ENCODE measurements at regions not wholly inside any gene's neighbourhood (a gene's known extent, or its start where the extent isn't known, plus 50 kb on each side); places are given as distances from the start of the nearest gene placed in this dataset.

GRCh38 chr3:31390466-31390865 is 142.3 kb upstream of the STT3B start:
- Histone ChIP-seq H3K27me3 (ENCODE audit: low read length) (0 out of 2 replicates have a peak, but pooled peaks cover 4% of the 10 kb centered on the region), H3K9me2 (replicated peaks; ENCODE audit: insufficient read depth, low read length) (no peaks in the 10 kb centered on the region), H4K20me1 (ENCODE audit: insufficient read depth, low read depth, low read length) (no peaks in the 10 kb centered on the region), H2AFZ (ENCODE audit: low read length) (no peak overlapping the region), H3K36me3 (ENCODE audit: insufficient read depth, low read length) (no peaks in the 10 kb centered on the region), H3K79me2 (ENCODE audit: low read length) (no peaks in the 10 kb centered on the region), H3K27ac (ENCODE audit: low read length) (no peak overlapping the region), H3K9me3 (ENCODE audit: low read length) (no peaks in the 10 kb centered on the region), H3K4me1 (ENCODE audit: low read length) (no peaks in the 10 kb centered on the region), H3K9ac (ENCODE audit: low read length) (no peak overlapping the region), H3K4me3 (ENCODE audit: low read length) (no peak overlapping the region), H3K4me2 (ENCODE audit: low read depth, low read length, poor library complexity, severe bottlenecking) (no peak overlapping the region)
- DNase-seq = no peak

DNA sequence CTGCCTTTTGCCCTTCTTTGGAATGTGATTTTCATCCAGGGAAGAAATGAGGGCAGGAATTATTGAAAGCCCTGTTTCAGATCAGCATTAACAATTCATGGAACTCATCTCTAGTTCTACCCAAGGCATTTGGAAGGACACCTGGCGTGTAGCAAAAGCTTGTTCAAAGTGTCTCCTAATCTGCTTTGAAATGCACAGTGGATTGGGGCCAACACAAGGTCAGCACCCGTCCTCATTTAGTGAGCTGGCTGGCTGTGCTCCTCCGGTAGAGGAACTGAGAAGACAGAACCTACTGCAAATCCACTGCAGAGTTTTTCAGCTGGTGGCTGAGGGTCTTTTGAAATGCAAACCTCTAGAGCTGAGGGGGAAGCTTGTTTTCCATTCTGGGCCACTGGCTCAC is 141.6 kb upstream of the STT3B start:
- Histone ChIP-seq H3K27ac (ENCODE audit: low read length) (no peak overlapping the region), H3K4me3 (ENCODE audit: low read length) (no peak overlapping the region), H3K79me2 (ENCODE audit: low read length) (no peaks in the 10 kb centered on the region), H3K27me3 (ENCODE audit: low read length) (0 out of 2 replicates have a peak, but pooled peaks cover 4% of the 10 kb centered on the region), H3K36me3 (ENCODE audit: insufficient read depth, low read length) (no peaks in the 10 kb centered on the region), H3K4me2 (ENCODE audit: low read depth, low read length, poor library complexity, severe bottlenecking) (no peak overlapping the region), H3K9me2 (replicated peaks; ENCODE audit: insufficient read depth, low read length) (no peaks in the 10 kb centered on the region), H3K4me1 (ENCODE audit: low read length) (no peaks in the 10 kb centered on the region), H3K9ac (ENCODE audit: low read length) (no peak overlapping the region), H2AFZ (ENCODE audit: low read length) (no peak overlapping the region), H4K20me1 (ENCODE audit: insufficient read depth, low read depth, low read length) (no peaks in the 10 kb centered on the region), H3K9me3 (ENCODE audit: low read length) (no peaks in the 10 kb centered on the region)
- DNase-seq = no peak

DNA sequence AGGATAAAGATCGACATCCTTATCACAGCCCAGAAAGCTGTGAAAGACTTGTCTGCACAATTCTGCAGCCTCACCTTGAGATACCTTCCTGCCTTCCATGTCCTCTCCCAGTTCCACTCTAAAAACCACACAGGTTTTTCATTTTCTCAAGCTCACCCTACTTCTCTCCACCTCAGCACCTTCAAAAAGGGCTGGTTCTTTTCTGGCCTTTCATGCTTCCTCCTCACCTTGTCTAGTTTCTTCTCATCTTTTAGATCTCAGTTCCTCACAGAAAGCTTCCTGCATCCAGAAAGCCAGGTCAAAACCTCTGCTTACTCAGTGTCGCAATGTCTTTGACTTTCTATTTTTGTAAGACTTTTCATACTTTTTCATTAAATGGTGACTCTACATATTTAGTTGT is 140.2 kb upstream of the STT3B start:
- Histone ChIP-seq H3K9me2 (replicated peaks; ENCODE audit: insufficient read depth, low read length) (no peaks in the 10 kb centered on the region), H3K27ac (ENCODE audit: low read length) (no peak overlapping the region), H3K36me3 (ENCODE audit: insufficient read depth, low read length) (no peaks in the 10 kb centered on the region), H3K9me3 (ENCODE audit: low read length) (no peaks in the 10 kb centered on the region), H3K4me2 (ENCODE audit: low read depth, low read length, poor library complexity, severe bottlenecking) (no peak overlapping the region), H2AFZ (ENCODE audit: low read length) (no peak overlapping the region), H3K79me2 (ENCODE audit: low read length) (no peaks in the 10 kb centered on the region), H3K27me3 (ENCODE audit: low read length) (0 out of 2 replicates have a peak, but pooled peaks cover 4% of the 10 kb centered on the region), H3K9ac (ENCODE audit: low read length) (no peak overlapping the region), H3K4me1 (ENCODE audit: low read length) (no peaks in the 10 kb centered on the region), H3K4me3 (ENCODE audit: low read length) (no peak overlapping the region), H4K20me1 (ENCODE audit: insufficient read depth, low read depth, low read length) (no peaks in the 10 kb centered on the region)
- no peak for DNase-seq

GRCh38 chr3:31399271-31399670 is 133.5 kb upstream of the STT3B start:
- Histone ChIP-seq H3K4me3 (ENCODE audit: low read length) (no peak overlapping the region), H3K9me2 (replicated peaks; ENCODE audit: insufficient read depth, low read length) (no peaks in the 10 kb centered on the region), H3K4me2 (ENCODE audit: low read depth, low read length, poor library complexity, severe bottlenecking) (no peak overlapping the region), H2AFZ (ENCODE audit: low read length) (no peak overlapping the region), H3K4me1 (ENCODE audit: low read length) (no peaks in the 10 kb centered on the region), H4K20me1 (ENCODE audit: insufficient read depth, low read depth, low read length) (no peaks in the 10 kb centered on the region), H3K9ac (ENCODE audit: low read length) (no peak overlapping the region), H3K9me3 (ENCODE audit: low read length) (no peaks in the 10 kb centered on the region), H3K36me3 (ENCODE audit: insufficient read depth, low read length) (no peaks in the 10 kb centered on the region), H3K27ac (ENCODE audit: low read length) (no peak overlapping the region), H3K27me3 (ENCODE audit: low read length) (no peaks in the 10 kb centered on the region), H3K79me2 (ENCODE audit: low read length) (no peaks in the 10 kb centered on the region)
- DNase-seq = no peak

DNA sequence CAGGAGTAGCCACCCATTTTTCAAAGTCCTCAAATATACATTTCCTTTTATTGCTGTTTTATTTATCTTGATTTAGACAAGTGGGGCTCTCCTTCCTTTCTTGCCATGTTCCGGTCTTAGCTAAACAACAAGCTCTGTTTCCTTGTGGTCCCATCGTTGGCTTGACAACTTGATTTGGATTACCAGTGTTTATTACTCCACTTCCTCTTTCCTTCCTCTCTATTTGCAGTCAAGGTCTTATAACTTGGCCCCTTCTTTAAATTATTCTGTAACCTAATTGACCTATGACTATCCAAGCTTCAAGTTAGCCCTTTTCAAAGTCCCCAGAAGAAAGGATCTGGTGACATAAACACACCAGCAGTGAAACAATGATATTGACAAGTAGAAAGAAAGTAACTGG is 130.6 kb upstream of the STT3B start:
- no peak overlapping the region for H2AFZ ChIP-seq (ENCODE audit: low read length)
- no peak overlapping the region for H3K27ac ChIP-seq (ENCODE audit: low read length)
- no peak overlapping the region for H3K4me2 ChIP-seq (ENCODE audit: low read depth, low read length, poor library complexity, severe bottlenecking)
- H3K9me3 ChIP-seq (ENCODE audit: low read length) = no peaks in the 10 kb centered on the region
- H3K9ac ChIP-seq (ENCODE audit: low read length) = no peak overlapping the region
- DNase-seq = no peak
- H3K27me3 ChIP-seq (ENCODE audit: low read length) = no peaks in the 10 kb centered on the region
- H3K79me2 ChIP-seq (ENCODE audit: low read length) = no peaks in the 10 kb centered on the region
- no peaks in the 10 kb centered on the region for H3K9me2 ChIP-seq (replicated peaks; ENCODE audit: insufficient read depth, low read length)
- no peak overlapping the region for H3K4me3 ChIP-seq (ENCODE audit: low read length)
- H4K20me1 ChIP-seq (ENCODE audit: insufficient read depth, low read depth, low read length) = no peaks in the 10 kb centered on the region
- H3K36me3 ChIP-seq (ENCODE audit: insufficient read depth, low read length) = no peaks in the 10 kb centered on the region
- no peaks in the 10 kb centered on the region for H3K4me1 ChIP-seq (ENCODE audit: low read length)

DNA sequence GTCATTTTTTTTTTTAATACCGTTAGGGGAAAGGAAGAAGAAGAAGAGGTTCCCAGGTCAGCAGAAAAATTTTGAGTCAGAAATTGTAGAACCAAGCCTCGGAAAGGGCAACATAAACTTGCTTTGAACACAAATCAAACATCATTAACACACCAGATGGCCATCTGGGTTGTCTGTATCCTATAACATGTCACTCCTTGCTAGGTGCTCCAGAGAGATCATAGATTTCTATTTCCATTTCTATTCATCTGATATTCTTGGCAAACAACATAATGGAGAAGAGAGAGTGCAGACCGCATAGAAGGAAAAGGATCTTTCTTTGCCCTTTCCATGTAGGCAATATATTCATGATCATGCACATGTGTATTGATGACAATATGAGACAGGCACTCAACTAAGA is 129.5 kb upstream of the STT3B start:
- no peak overlapping the region for H2AFZ ChIP-seq (ENCODE audit: low read length)

DNA sequence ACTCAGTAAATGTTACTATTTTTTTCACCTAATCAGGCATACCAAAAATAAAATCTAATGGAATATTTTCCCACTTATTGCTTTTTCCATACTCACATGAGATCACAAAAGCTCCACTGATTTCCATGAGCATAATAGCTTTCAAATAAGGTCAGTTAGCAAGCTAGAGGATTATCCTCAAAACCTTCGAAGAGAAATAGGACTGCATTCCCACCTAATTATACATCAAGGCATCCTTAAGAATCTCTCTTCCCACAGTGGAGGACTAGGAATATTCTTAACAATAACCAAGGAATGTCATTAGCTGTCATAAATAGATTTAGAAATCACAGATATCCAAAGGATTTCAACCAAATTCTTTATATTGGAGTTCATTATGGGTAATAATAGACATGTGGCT is 127.9 kb upstream of the STT3B start:
- Histone ChIP-seq H3K9ac (ENCODE audit: low read length) (no peak overlapping the region), H3K9me2 (replicated peaks; ENCODE audit: insufficient read depth, low read length) (no peaks in the 10 kb centered on the region), H4K20me1 (ENCODE audit: insufficient read depth, low read depth, low read length) (no peaks in the 10 kb centered on the region), H3K27me3 (ENCODE audit: low read length) (no peaks in the 10 kb centered on the region), H3K79me2 (ENCODE audit: low read length) (no peaks in the 10 kb centered on the region), H3K4me2 (ENCODE audit: low read depth, low read length, poor library complexity, severe bottlenecking) (no peak overlapping the region), H3K36me3 (ENCODE audit: insufficient read depth, low read length) (no peaks in the 10 kb centered on the region), H2AFZ (ENCODE audit: low read length) (no peak overlapping the region), H3K4me1 (ENCODE audit: low read length) (no peaks in the 10 kb centered on the region), H3K4me3 (ENCODE audit: low read length) (no peak overlapping the region), H3K27ac (ENCODE audit: low read length) (no peak overlapping the region), H3K9me3 (ENCODE audit: low read length) (no peaks in the 10 kb centered on the region)
- DNase-seq = no peak

More for the DNA sequence above, 129.5 kb upstream of the STT3B start:
- H3K79me2 ChIP-seq (ENCODE audit: low read length) = no peaks in the 10 kb centered on the region
- H3K27me3 ChIP-seq (ENCODE audit: low read length) = no peaks in the 10 kb centered on the region
- H3K9me3 ChIP-seq (ENCODE audit: low read length) = no peaks in the 10 kb centered on the region
- no peaks in the 10 kb centered on the region for H3K36me3 ChIP-seq (ENCODE audit: insufficient read depth, low read length)
- H3K9me2 ChIP-seq (replicated peaks; ENCODE audit: insufficient read depth, low read length) = no peaks in the 10 kb centered on the region
- H3K4me3 ChIP-seq (ENCODE audit: low read length) = no peak overlapping the region
- no peak for DNase-seq
- H3K9ac ChIP-seq (ENCODE audit: low read length) = no peak overlapping the region
- no peak overlapping the region for H3K4me2 ChIP-seq (ENCODE audit: low read depth, low read length, poor library complexity, severe bottlenecking)
- H4K20me1 ChIP-seq (ENCODE audit: insufficient read depth, low read depth, low read length) = no peaks in the 10 kb centered on the region
- no peak overlapping the region for H3K27ac ChIP-seq (ENCODE audit: low read length)
- H3K4me1 ChIP-seq (ENCODE audit: low read length) = no peaks in the 10 kb centered on the region

DNA sequence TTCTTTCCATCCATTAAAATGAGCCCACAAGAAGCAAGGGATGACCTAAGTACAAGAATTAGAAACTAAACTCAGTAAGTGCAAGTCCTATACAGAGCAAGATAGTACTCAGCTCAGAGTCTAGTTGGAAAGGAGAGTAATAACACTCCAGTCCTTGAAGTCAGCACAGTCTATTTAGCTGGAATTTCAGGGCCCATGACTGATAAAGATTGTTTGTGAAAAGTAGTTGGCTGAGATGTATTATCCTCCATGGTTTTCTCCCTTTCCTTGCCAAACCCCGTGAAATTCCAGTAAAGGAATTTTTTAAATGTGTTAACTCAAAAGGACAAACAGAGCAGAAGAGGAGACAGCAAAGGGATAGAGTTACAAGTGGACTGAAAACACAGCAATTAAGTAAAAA is 127.2 kb upstream of the STT3B start:
- Histone ChIP-seq H3K27me3 (ENCODE audit: low read length) (no peaks in the 10 kb centered on the region), H3K36me3 (ENCODE audit: insufficient read depth, low read length) (no peaks in the 10 kb centered on the region), H2AFZ (ENCODE audit: low read length) (no peak overlapping the region), H3K4me2 (ENCODE audit: low read depth, low read length, poor library complexity, severe bottlenecking) (no peak overlapping the region), H3K4me3 (ENCODE audit: low read length) (no peak overlapping the region), H4K20me1 (ENCODE audit: insufficient read depth, low read depth, low read length) (no peaks in the 10 kb centered on the region), H3K27ac (ENCODE audit: low read length) (no peak overlapping the region), H3K9me3 (ENCODE audit: low read length) (no peaks in the 10 kb centered on the region), H3K79me2 (ENCODE audit: low read length) (no peaks in the 10 kb centered on the region), H3K9me2 (replicated peaks; ENCODE audit: insufficient read depth, low read length) (no peaks in the 10 kb centered on the region), H3K4me1 (ENCODE audit: low read length) (no peaks in the 10 kb centered on the region), H3K9ac (ENCODE audit: low read length) (no peak overlapping the region)
- DNase-seq = no peak

GRCh38 chr3:31406896-31407295 is 125.8 kb upstream of the STT3B start:
- Histone ChIP-seq H3K36me3 (ENCODE audit: insufficient read depth, low read length) (no peaks in the 10 kb centered on the region), H3K9me3 (ENCODE audit: low read length) (no peaks in the 10 kb centered on the region), H3K9ac (ENCODE audit: low read length) (no peak overlapping the region), H3K79me2 (ENCODE audit: low read length) (no peaks in the 10 kb centered on the region), H3K4me2 (ENCODE audit: low read depth, low read length, poor library complexity, severe bottlenecking) (no peak overlapping the region), H3K27ac (ENCODE audit: low read length) (no peak overlapping the region), H3K4me1 (ENCODE audit: low read length) (no peaks in the 10 kb centered on the region), H3K9me2 (replicated peaks; ENCODE audit: insufficient read depth, low read length) (no peaks in the 10 kb centered on the region), H4K20me1 (ENCODE audit: insufficient read depth, low read depth, low read length) (no peaks in the 10 kb centered on the region), H2AFZ (ENCODE audit: low read length) (no peak overlapping the region), H3K27me3 (ENCODE audit: low read length) (no peaks in the 10 kb centered on the region), H3K4me3 (ENCODE audit: low read length) (no peak overlapping the region)
- no peak for DNase-seq
